ENCODE measurements at regions not wholly inside any gene's neighbourhood (a gene's known extent, or its start where the extent isn't known, plus 50 kb on each side); places are given as distances from the start of the nearest gene placed in this dataset.

DNA sequence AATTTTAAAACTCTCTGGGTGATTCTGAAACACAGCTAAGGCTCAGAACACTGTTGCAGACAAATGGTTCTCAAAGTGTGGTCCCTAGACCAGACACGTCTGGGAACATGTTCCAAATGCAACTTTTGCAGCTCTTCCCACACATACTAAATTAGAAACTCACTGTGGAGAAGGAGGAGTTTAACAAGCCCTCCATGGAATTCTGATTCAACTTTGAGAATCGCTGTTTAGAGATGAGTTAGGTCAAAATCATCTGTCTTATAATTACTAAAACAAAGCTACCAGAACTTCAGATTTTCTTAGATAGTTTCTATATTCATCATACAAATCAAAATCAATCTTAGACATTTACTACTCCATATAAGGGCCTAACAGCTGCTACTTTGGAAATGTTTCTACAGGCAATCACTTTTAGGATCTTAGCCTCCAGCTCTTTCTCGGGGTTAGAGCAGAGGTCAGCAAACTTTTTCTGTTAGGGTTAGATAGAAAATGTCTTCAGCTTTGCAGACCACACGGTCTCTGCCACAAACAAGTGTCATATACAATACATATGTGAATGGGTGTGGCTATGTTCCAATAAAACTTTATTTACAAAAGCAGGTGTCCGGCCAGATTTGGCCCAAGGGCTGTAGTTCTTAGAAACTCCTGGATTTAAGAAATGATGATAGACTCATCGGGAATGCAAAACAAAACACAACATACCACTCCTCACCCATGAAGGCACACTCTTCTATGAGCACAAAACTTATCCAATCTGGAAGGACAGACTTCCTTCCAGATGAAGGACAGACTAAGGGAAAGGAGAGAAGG lies 50.0 kb upstream of the ARHGAP18 start:
- H3K4me1 ChIP-seq (ENCODE audit: control insufficient read depth in 5 of 5, insufficient read depth in 5 of 5, low read length in 5 of 5): no peaks in the 10 kb centered on the region

More for the DNA sequence above, 50.0 kb upstream of the ARHGAP18 start:
- Histone ChIP-seq H3K4me3 (ENCODE audit: low read depth in 1 of 5, low read length in 5 of 5) (no peak overlapping the region), H3K9me3 (ENCODE audit: control insufficient read depth in 5 of 5, low read length in 5 of 5) (no peaks in the 10 kb centered on the region), H3K9ac (ENCODE audit: low read length in 5 of 5) (no peak overlapping the region), H3K27me3 (ENCODE audit: control insufficient read depth in 5 of 5, insufficient read depth in 4 of 5, low read length in 5 of 5) (peaks cover 0 to 2% (median 0%) of the 10 kb centered on the region in 5 donors), H3K27ac (ENCODE audit: low read depth, low read length) (no peak overlapping the region), H3K36me3 (ENCODE audit: control insufficient read depth in 5 of 5, insufficient read depth in 5 of 5, low read length in 5 of 5) (no peaks in the 10 kb centered on the region)
